VCaP (cell line): ENCODE measurements at regions not wholly inside any gene's neighbourhood (a gene's known extent, or its start where the extent isn't known, plus 50 kb on each side); places are given as distances from the start of the nearest gene placed in this dataset.

ENCODE experiments used
- H3K27ac ChIP-seq: fragments of 450-650 bp; 2 replicates; pipeline ENCODE4 v1.5.1; 2017
- CTCF ChIP-seq: fragments of 450-650 bp; conservative IDR thresholded peaks from 2 replicates; pipeline ENCODE4 v1.5.1; 2017; ENCODE audit warnings: mild to moderate bottlenecking, moderate library complexity

- TF ChIP-seq CTCF: no peak
- no peak overlapping the region for H3K27ac ChIP-seq
Observed at GRCh38 chr10:8825611-8826010, 771.1 kb downstream of the GATA3 start.

- TF ChIP-seq CTCF: no peak
- H3K27ac ChIP-seq: no peak overlapping the region
Observed at GRCh38 chr10:8829592-8829991, 775.1 kb downstream of the GATA3 start.

- TF ChIP-seq CTCF: no peak
Observed at GRCh38 chr10:8830048-8830447, 775.6 kb downstream of the GATA3 start.

GRCh38 chr10:8830876-8831275 lies 776.4 kb downstream of the GATA3 start:
- no peak overlapping the region for H3K27ac ChIP-seq
- TF ChIP-seq CTCF: no peak

More at GRCh38 chr10:8830048-8830447, 775.6 kb downstream of the GATA3 start:
- H3K27ac ChIP-seq: no peak overlapping the region

GRCh38 chr10:8835453-8836167 lies 781.1 kb downstream of the GATA3 start:
- no peak overlapping the region for H3K27ac ChIP-seq
- no peak for TF ChIP-seq CTCF

- no peak overlapping the region for H3K27ac ChIP-seq
- TF ChIP-seq CTCF: no peak
Observed at GRCh38 chr10:8840356-8840755, 785.9 kb downstream of the GATA3 start.

GRCh38 chr10:8844141-8844540 lies 789.7 kb downstream of the GATA3 start:
- no peak for TF ChIP-seq CTCF
- no peak overlapping the region for H3K27ac ChIP-seq
